Endothelial cell of umbilical vein (primary cell): ENCODE measurements at regions not wholly inside any gene's neighbourhood (a gene's known extent, or its start where the extent isn't known, plus 50 kb on each side); places are given as distances from the start of the nearest gene placed in this dataset.

Experiments
- BruUV-seq: library from RNA; stranded (reverse); fragments of 400-500 nt; replicated peaks from 2 replicates; lab custom pipeline; 2021; lab: Mats Ljungman, UMichigan
- CTCF ChIA-PET: fragments of 300-600, 350-600 bp; sonication (Branson Sonifier 250); formaldehyde crosslinking; loops from one replicate; lab custom pipeline; 2021; ENCODE audit warnings: antibody characterized with exemption, inconsistent platforms; lab: Charles Lee
- POLR2A ChIA-PET: fragments of 300-600, 350-600 bp; sonication (Branson Sonifier 250); formaldehyde crosslinking; loops from one replicate; lab custom pipeline; 2021; ENCODE audit warnings: antibody characterized with exemption, inconsistent platforms; lab: Charles Lee
- DNase-seq: peaks from one replicate; pipeline ENCODE4 v3.0.0-alpha.2; 2011; ENCODE audit warnings: low read depth, low spot score
- FAIRE-seq: peaks from 2 replicates; lab custom pipeline; 2011; peaks lifted over from hg19 to GRCh38; lab: Jason Lieb, UNC
- H2AFZ ChIP-seq: 2 replicates; pipeline ENCODE4 v1.6.0; 2012; ENCODE audit warnings: low read depth, low read length, control low read depth, inconsistent platforms
- H3K27ac ChIP-seq: 2 replicates; pipeline ENCODE4 v1.5.1; 2011; ENCODE audit warnings: low read depth, mild to moderate bottlenecking, control low read depth, low read length, moderate library complexity; ENCODE audit not compliant: insufficient read depth
- H3K27me3 ChIP-seq, 2 experiments: 2 replicates each; pipeline versions ENCODE4 v1.6.0 to v1.6.1; 2011; ENCODE audit warnings: low read length in 2 of 2, mixed read lengths in 1 of 2; ENCODE audit not compliant: control insufficient read depth in 2 of 2, insufficient read depth in 2 of 2
- H3K36me3 ChIP-seq, 2 experiments: 2 replicates in 1 of 2; 3 replicates in 1 of 2; pipeline ENCODE4 v1.5.1; 2011; ENCODE audit warnings: low read length in 2 of 2, mild to moderate bottlenecking in 1 of 2, moderate library complexity in 1 of 2; ENCODE audit not compliant: control insufficient read depth in 2 of 2, insufficient read depth in 2 of 2; ENCODE audit errors: extremely low read depth in 1 of 2
- H3K4me1 ChIP-seq: 3 replicates; pipeline ENCODE4 v1.5.1; 2011; ENCODE audit warnings: mild to moderate bottlenecking, low read length; ENCODE audit not compliant: control insufficient read depth, insufficient read depth; ENCODE audit errors: extremely low read depth
- H3K4me2 ChIP-seq: 2 replicates; pipeline ENCODE4 v1.6.1; 2011; ENCODE audit warnings: low read length, control low read depth, mixed read lengths; ENCODE audit not compliant: insufficient read depth
- H3K4me3 ChIP-seq, 3 experiments: fragments of 200-600 bp in 1 of 3; sonication (generic), shearing (Covaris generic) in 1 of 3; replicated peaks in 1 of 3; 2 replicates each; pipeline ENCODE4 v1.5.1; 2011 to 2016; ENCODE audit warnings: control low read depth in 3 of 3, low read length in 3 of 3, mild to moderate bottlenecking in 2 of 3, inconsistent platforms in 1 of 3, low read depth in 1 of 3, moderate library complexity in 1 of 3; ENCODE audit not compliant: insufficient read depth in 1 of 3
- H3K79me2 ChIP-seq: 2 replicates; pipeline ENCODE4 v1.6.0; 2012; ENCODE audit warnings: low read length, inconsistent platforms; ENCODE audit not compliant: control insufficient read depth, insufficient read depth
- H3K9ac ChIP-seq: replicated peaks from 2 replicates; pipeline ENCODE3; 2011; ENCODE audit warnings: low read length, control low read depth; ENCODE audit not compliant: insufficient read depth; ENCODE audit errors: extremely low read depth
- H3K9me1 ChIP-seq: replicated peaks from 3 replicates; pipeline ENCODE4 v1.6.0; 2011; ENCODE audit warnings: mild to moderate bottlenecking, low read length; ENCODE audit not compliant: control insufficient read depth, insufficient read depth; ENCODE audit errors: extremely low read depth
- H3K9me3 ChIP-seq: replicated peaks from 2 replicates; pipeline ENCODE4 v1.5.1; 2012; ENCODE audit warnings: low read length, inconsistent platforms; ENCODE audit not compliant: control insufficient read depth, insufficient read depth
- H4K20me1 ChIP-seq: replicated peaks from 2 replicates; pipeline ENCODE3; 2011; ENCODE audit warnings: mild to moderate bottlenecking, low read length; ENCODE audit not compliant: control insufficient read depth, insufficient read depth; ENCODE audit errors: extremely low read depth
- EZH2 ChIP-seq: IDR thresholded peaks from 2 replicates; pipeline ENCODE4 v1.6.1; 2012; ENCODE audit warnings: borderline replicate concordance, low read depth, mild to moderate bottlenecking, moderate library complexity, low read length, inconsistent platforms; ENCODE audit not compliant: severe bottlenecking
- GATA2 ChIP-seq: IDR thresholded peaks from 2 replicates; pipeline ENCODE4 v1.7.0; 2011; ENCODE audit warnings: low read depth, mild to moderate bottlenecking, moderate library complexity, mixed read lengths, low read length; ENCODE audit not compliant: insufficient read length, insufficient read depth
- JUN ChIP-seq: IDR thresholded peaks from 2 replicates; pipeline ENCODE4 v1.6.1; 2011; ENCODE audit warnings: borderline replicate concordance, low read depth; ENCODE audit not compliant: insufficient read length, insufficient read depth
- MAX ChIP-seq: IDR thresholded peaks from 2 replicates; pipeline ENCODE4 v1.6.1; 2011; ENCODE audit not compliant: insufficient read depth, insufficient read length
- MYC ChIP-seq: IDR thresholded peaks from one replicate; pipeline ENCODE4 v1.6.1; 2011; ENCODE audit warnings: mild to moderate bottlenecking, low read depth, low read length
- POLR2A ChIP-seq: IDR thresholded peaks from 2 replicates; pipeline ENCODE4 v1.6.1; 2012; ENCODE audit warnings: low read depth, mild to moderate bottlenecking, control low read depth, low read length
- POLR2AphosphoS5 ChIP-seq: IDR thresholded peaks from 2 replicates; pipeline ENCODE4 v1.6.1; 2012; ENCODE audit warnings: low read depth, mild to moderate bottlenecking, control low read depth, low read length, moderate library complexity; ENCODE audit not compliant: insufficient read depth
- dilution Hi-C: fragments of 300-500 bp; cut with MboI; formaldehyde crosslinking; loops from one replicate; pipeline ENCODE4 v1.15.0; 2019; ENCODE audit warnings: low sequenced_read_pairs; ENCODE audit not compliant: extremely low pct_ligation_motif_present
- intact Hi-C: fragments of 100-400 bp; cut with micrococcal nuclease; formaldehyde crosslinking; loops from one replicate; pipeline ENCODE4 v1.10.0; 2022

- Histone ChIP-seq H3K79me2 (no peaks in the 10 kb centered on the region), H3K9me1 (no peaks in the 10 kb centered on the region), H3K4me3 (no peak overlapping the region), H2AFZ (no peak overlapping the region), H4K20me1 (no peaks in the 10 kb centered on the region), H3K4me2 (no peak overlapping the region), H3K27ac (no peak overlapping the region), H3K4me1 (peaks cover 7% of the 10 kb centered on the region), H3K9ac (no peak overlapping the region), H3K9me3 (no peaks in the 10 kb centered on the region), H3K27me3 (no peaks in the 10 kb centered on the region), H3K36me3 (no peaks in the 10 kb centered on the region)
- BruUV-seq, result no TSS peak
- intact Hi-C loops (no loop called here), dilution Hi-C loops (no loop called here)
- FAIRE-seq, result no peak
- ChIA-PET POLR2A (no interaction called here), CTCF (no interaction called here)
- no peak for DNase-seq
- TF ChIP-seq MAX, result no peak
- no peak for TF ChIP-seq GATA2
These were observed 174.8 kb downstream of the CEP135 start for GRCh38 chr4:56123547-56123946.

DNA sequence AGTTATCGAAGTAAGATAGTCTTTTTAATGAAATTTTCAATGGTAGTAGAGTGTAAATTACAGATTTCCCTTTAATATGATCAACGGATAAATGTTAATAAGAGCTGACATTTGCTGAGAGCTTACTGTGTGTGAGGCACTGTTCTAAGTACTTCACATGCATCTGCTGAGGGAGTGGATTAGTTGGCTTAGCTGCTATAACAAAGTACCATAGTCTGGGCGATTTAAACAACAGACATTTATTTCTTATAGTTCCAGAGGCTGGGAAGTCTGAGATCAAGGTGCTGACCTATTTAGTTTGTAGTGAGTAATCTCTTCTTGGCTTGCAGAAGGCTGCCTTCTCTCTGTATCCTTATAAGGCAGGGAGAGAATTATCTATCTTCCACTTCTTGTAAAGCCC, 174.3 kb downstream of the CEP135 start:
- Histone ChIP-seq H3K27ac (no peak overlapping the region), H3K27me3 (no peaks in the 10 kb centered on the region), H3K36me3 (no peaks in the 10 kb centered on the region), H4K20me1 (no peaks in the 10 kb centered on the region), H3K4me1 (peaks cover 5% of the 10 kb centered on the region), H3K79me2 (no peaks in the 10 kb centered on the region), H3K4me3 (no peak overlapping the region), H3K9me3 (no peaks in the 10 kb centered on the region), H3K9me1 (no peaks in the 10 kb centered on the region), H3K9ac (no peak overlapping the region), H2AFZ (no peak overlapping the region), H3K4me2 (no peak overlapping the region)
- intact Hi-C loops, result no loop called here
- no TSS peak for BruUV-seq
- ChIA-PET CTCF (no interaction called here), POLR2A (no interaction called here)
- FAIRE-seq (no peak), DNase-seq (no peak)
- dilution Hi-C loops, result no loop called here
- TF ChIP-seq POLR2AphosphoS5, result no peak
- no peak for TF ChIP-seq POLR2A
- TF ChIP-seq EZH2, result no peak
- no peak for TF ChIP-seq JUN
- TF ChIP-seq GATA2, result no peak
- TF ChIP-seq MYC, result no peak
